Stimulated activated CD4-positive, alpha-beta T cell treated with anti-CD3 and anti-CD28 coated beads, TNF-alpha, amount 100 ng/mL, for 48 hours (primary cell): ENCODE measurements at regions not wholly inside any gene's neighbourhood (a gene's known extent, or its start where the extent isn't known, plus 50 kb on each side); places are given as distances from the start of the nearest gene placed in this dataset.
"Not testable (repeated sequence)": the region's sequence is repeated elsewhere in the genome, so short reads cannot be mapped to it uniquely, and the experiment has no call there.

ENCODE experiments used
- DNase-seq, 3 donors: peaks; one replicate each; pipeline ENCODE4 v3.0.0-alpha.2; 2020; ENCODE audit warnings: low read depth in 3 of 3

- DNase-seq = no peak
Observed at GRCh38 chr10:33067917-33068316, 109.9 kb upstream of the ITGB1 start.

- DNase-seq = no peak
Observed at GRCh38 chr10:33067481-33067880, 109.5 kb upstream of the ITGB1 start.

- no peak for DNase-seq
Observed at GRCh38 chr10:33066558-33067236, 108.7 kb upstream of the ITGB1 start.

- DNase-seq = no peak
Observed at GRCh38 chr10:33065111-33065510, 107.1 kb upstream of the ITGB1 start.

- no peak for DNase-seq
Observed at GRCh38 chr10:33064706-33065105, 106.7 kb upstream of the ITGB1 start.

- no peak for DNase-seq
Observed at GRCh38 chr10:33057620-33058019, 99.6 kb upstream of the ITGB1 start.

- no peak for DNase-seq
Observed at GRCh38 chr10:33056828-33057596, 99.0 kb upstream of the ITGB1 start.

- no peak for DNase-seq
Observed at GRCh38 chr10:33055625-33056024, 97.6 kb upstream of the ITGB1 start.

- no peak for DNase-seq
Observed at GRCh38 chr10:33052915-33053810, 95.1 kb upstream of the ITGB1 start.

GRCh38 chr10:33052263-33052875 lies 94.3 kb upstream of the ITGB1 start:
- no peak for DNase-seq

- DNase-seq = not testable (repeated sequence)
Observed at GRCh38 chr10:33049963-33050920, 92.2 kb upstream of the ITGB1 start.

- no peak for DNase-seq
Observed at GRCh38 chr10:33048223-33048622, 90.2 kb upstream of the ITGB1 start.

GRCh38 chr10:33047655-33048054 lies 89.6 kb upstream of the ITGB1 start:
- no peak for DNase-seq

- no peak for DNase-seq
Observed at GRCh38 chr10:33046792-33047191, 88.8 kb upstream of the ITGB1 start.

GRCh38 chr10:33045421-33045820 lies 87.4 kb upstream of the ITGB1 start:
- no peak for DNase-seq

- no peak for DNase-seq
Observed at GRCh38 chr10:33042565-33042964, 84.5 kb upstream of the ITGB1 start.

GRCh38 chr10:33041783-33042437 lies 83.9 kb upstream of the ITGB1 start:
- DNase-seq = no peak

GRCh38 chr10:33040436-33040835 lies 82.4 kb upstream of the ITGB1 start:
- DNase-seq = no peak

GRCh38 chr10:33039181-33039580 lies 81.2 kb upstream of the ITGB1 start:
- DNase-seq = no peak

- no peak for DNase-seq
Observed at GRCh38 chr10:33038672-33039071, 80.6 kb upstream of the ITGB1 start.
